Mesothelial cell of epicardium (in vitro differentiated cells): ENCODE measurements at regions not wholly inside any gene's neighbourhood (a gene's known extent, or its start where the extent isn't known, plus 50 kb on each side); places are given as distances from the start of the nearest gene placed in this dataset.

Experiments
- DNase-seq, 2 experiments: peaks; one replicate each; pipeline ENCODE4 v3.0.0; 2021; ENCODE audit warnings: low spot score in 2 of 2; ENCODE audit not compliant: unreplicated experiment in 2 of 2
- H3K27ac Mint-ChIP-seq: 2 replicates; pipeline ENCODE4 v1.8.0; 2021; ENCODE audit warnings: mixed read lengths
- H3K27me3 Mint-ChIP-seq: 2 replicates; pipeline ENCODE4 v1.8.0; 2021; ENCODE audit warnings: low read depth, mixed read lengths
- H3K36me3 Mint-ChIP-seq: 2 replicates; pipeline ENCODE4 v1.8.0; 2021; ENCODE audit warnings: mixed read lengths
- H3K4me1 Mint-ChIP-seq: 2 replicates; pipeline ENCODE4 v1.8.0; 2021; ENCODE audit warnings: mixed read lengths
- H3K4me3 Mint-ChIP-seq: 2 replicates; pipeline ENCODE4 v1.8.0; 2021; ENCODE audit warnings: mild to moderate bottlenecking, moderate library complexity, mixed read lengths
- H3K9me3 Mint-ChIP-seq: 2 replicates; pipeline ENCODE4 v1.8.0; 2021; ENCODE audit warnings: mixed read lengths
- TF ChIP-seq, protein P1 (sequence below): fragments of 200-600 bp; sonication (generic); IDR thresholded peaks from one replicate; pipeline ENCODE4 v1.5.0; 2021; ENCODE audit warnings: antibody characterized with exemption; ENCODE audit not compliant: unreplicated experiment

DNA sequence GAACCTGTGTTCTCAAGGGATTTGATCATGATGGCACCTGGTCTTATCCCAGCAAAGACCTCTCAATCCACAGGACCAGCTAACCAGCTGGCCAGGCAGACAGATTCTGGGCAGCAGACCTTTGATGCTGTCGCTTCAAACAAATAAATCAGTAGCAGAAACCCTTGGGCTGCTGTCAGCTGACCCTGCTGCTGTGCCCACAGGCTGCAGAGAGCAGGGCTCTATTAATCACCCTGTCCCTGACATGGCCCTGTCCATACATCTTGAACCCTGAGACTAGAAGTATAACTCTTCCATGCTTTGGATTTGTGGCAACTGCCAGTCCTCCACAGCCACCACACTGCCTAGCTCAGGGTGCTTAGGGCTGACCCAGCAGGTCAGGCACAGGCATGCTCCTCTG is 244.1 kb upstream of the PODXL start:
- no peaks in the 10 kb centered on the region for H3K9me3 Mint-ChIP-seq
- no peak for DNase-seq
- no peaks in the 10 kb centered on the region for H3K4me1 Mint-ChIP-seq
- TF ChIP-seq, protein P1, sequence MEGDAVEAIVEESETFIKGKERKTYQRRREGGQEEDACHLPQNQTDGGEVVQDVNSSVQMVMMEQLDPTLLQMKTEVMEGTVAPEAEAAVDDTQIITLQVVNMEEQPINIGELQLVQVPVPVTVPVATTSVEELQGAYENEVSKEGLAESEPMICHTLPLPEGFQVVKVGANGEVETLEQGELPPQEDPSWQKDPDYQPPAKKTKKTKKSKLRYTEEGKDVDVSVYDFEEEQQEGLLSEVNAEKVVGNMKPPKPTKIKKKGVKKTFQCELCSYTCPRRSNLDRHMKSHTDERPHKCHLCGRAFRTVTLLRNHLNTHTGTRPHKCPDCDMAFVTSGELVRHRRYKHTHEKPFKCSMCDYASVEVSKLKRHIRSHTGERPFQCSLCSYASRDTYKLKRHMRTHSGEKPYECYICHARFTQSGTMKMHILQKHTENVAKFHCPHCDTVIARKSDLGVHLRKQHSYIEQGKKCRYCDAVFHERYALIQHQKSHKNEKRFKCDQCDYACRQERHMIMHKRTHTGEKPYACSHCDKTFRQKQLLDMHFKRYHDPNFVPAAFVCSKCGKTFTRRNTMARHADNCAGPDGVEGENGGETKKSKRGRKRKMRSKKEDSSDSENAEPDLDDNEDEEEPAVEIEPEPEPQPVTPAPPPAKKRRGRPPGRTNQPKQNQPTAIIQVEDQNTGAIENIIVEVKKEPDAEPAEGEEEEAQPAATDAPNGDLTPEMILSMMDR, result no peak
- no peaks in the 10 kb centered on the region for H3K36me3 Mint-ChIP-seq
- H3K4me3 Mint-ChIP-seq, result no peak overlapping the region
- no peak overlapping the region for H3K27ac Mint-ChIP-seq
- peaks cover 24% of the 10 kb centered on the region for H3K27me3 Mint-ChIP-seq

GRCh38 chr7:131800008-131800407 is 243.6 kb upstream of the PODXL start:
- Mint-ChIP-seq H3K9me3 (no peaks in the 10 kb centered on the region), H3K4me3 (no peak overlapping the region), H3K27me3 (peaks cover 26% of the 10 kb centered on the region), H3K36me3 (no peaks in the 10 kb centered on the region), H3K27ac (no peak overlapping the region), H3K4me1 (no peaks in the 10 kb centered on the region)
- DNase-seq, result no peak
- TF ChIP-seq, protein P1, result no peak

- peaks cover 23% of the 10 kb centered on the region for H3K27me3 Mint-ChIP-seq
- TF ChIP-seq, protein P1, result no peak
- H3K36me3 Mint-ChIP-seq, result no peaks in the 10 kb centered on the region
- H3K4me1 Mint-ChIP-seq, result peaks cover 3% of the 10 kb centered on the region
- no peak for DNase-seq
- no peaks in the 10 kb centered on the region for H3K9me3 Mint-ChIP-seq
- H3K4me3 Mint-ChIP-seq, result no peak overlapping the region
- H3K27ac Mint-ChIP-seq, result no peak overlapping the region
Observed at GRCh38 chr7:131797841-131798240, 241.4 kb upstream of the PODXL start.

DNA sequence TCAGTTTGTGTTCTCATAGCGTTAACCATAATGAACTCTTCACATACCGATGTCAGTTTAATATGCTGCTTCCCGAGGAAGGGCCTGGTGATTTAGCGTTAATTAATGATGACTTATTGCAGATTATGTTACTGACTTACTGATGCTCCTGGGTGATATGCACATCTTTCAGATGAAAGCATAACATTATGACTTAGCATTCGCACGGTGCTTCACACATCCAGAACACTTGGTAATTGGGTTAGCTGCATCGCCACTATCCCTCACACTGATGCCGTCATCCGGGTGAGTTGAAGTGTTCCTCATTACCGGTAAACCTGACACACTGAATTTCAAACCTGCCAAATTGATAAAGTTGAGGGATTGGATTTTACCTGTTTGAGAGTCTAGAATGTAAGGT is 239.0 kb upstream of the PODXL start:
- no peak overlapping the region for H3K4me3 Mint-ChIP-seq
- no peak for DNase-seq
- H3K4me1 Mint-ChIP-seq, result peaks cover 3% of the 10 kb centered on the region
- no peaks in the 10 kb centered on the region for H3K9me3 Mint-ChIP-seq
- H3K36me3 Mint-ChIP-seq, result no peaks in the 10 kb centered on the region
- H3K27me3 Mint-ChIP-seq, result peaks cover 21% of the 10 kb centered on the region
- TF ChIP-seq, protein P1, result no peak
- H3K27ac Mint-ChIP-seq, result no peak overlapping the region

DNA sequence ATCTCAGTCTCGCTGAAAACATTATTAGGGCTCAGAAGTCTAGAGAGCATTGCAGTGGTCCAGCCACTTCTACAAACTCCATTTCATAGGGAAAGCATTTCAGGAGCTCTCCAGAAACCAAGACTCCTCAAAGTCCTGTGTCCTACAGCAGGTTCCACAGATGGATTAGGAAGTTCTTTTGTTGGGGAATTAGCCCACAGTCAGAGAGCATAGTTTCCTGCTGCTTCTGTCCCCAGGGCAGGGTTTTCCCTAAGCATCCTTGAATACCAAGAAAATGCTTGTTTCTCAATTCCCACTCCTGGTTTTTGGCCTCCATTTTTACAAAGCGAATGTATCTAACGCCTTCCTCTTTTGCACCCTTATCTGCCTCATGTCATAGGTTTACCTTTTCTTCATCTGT is 235.9 kb upstream of the PODXL start:
- Mint-ChIP-seq H3K4me1 (peaks cover 3% of the 10 kb centered on the region), H3K27me3 (peaks cover 21% of the 10 kb centered on the region), H3K4me3 (no peak overlapping the region), H3K27ac (no peak overlapping the region), H3K9me3 (no peaks in the 10 kb centered on the region), H3K36me3 (no peaks in the 10 kb centered on the region)
- DNase-seq, result no peak
- TF ChIP-seq, protein P1, result no peak

DNA sequence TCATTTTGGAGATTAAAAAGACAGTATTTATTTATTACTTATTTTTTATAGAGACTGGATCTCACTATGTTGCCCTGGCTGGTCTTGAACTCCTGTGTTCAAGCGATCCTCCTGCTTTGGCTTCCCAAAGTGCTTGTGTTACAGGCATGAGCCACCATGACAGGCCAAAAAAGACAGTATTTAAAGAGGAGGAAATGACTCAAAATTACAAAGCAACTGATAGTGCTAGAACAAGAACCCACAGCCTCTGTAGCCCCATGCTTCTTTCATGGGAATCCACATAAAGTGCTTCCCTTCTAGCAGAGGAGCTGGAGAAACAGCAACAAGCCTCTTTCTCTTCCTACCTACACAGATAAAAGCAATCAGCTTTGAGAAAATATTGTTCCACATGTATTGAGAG is 230.7 kb upstream of the PODXL start:
- Mint-ChIP-seq H3K27me3 (peaks cover 19% of the 10 kb centered on the region), H3K27ac (no peak overlapping the region), H3K36me3 (no peaks in the 10 kb centered on the region), H3K4me1 (no peaks in the 10 kb centered on the region), H3K4me3 (no peak overlapping the region), H3K9me3 (peaks cover 10% of the 10 kb centered on the region)
- TF ChIP-seq, protein P1, result no peak
- no peak for DNase-seq
